GM21423 (cell line): ENCODE measurements at regions not wholly inside any gene's neighbourhood (a gene's known extent, or its start where the extent isn't known, plus 50 kb on each side); places are given as distances from the start of the nearest gene placed in this dataset.
"Not testable (repeated sequence)": the region's sequence is repeated elsewhere in the genome, so short reads cannot be mapped to it uniquely, and the experiment has no call there.

Experiments used
- ATAC-seq: cut with Tn5 transposase; IDR thresholded peaks from one replicate; pipeline ENCODE4 v1.9.1; 2021; ENCODE audit warnings: mild to moderate bottlenecking, moderate library complexity; ENCODE audit not compliant: unreplicated experiment

DNA sequence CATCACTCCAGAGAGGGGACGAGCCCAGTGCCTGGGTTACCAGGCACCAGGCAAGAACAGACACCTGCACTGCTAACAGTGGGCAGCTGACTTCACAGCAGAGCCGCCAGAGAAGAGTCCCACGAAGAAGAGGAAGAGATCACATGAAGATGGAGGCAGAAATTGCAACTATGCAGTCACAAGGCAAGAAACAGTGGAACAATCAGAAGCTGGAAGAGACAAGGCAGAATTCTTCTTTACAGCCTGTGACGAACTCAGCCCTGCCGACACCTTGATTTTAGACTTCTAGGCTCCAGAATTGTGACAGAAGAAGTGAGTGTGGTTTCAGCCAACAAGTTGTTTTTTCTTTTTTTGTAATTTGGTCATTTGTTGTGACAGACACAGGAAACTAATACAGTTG, 59.2 kb downstream of the IL12A start:
- no peak for ATAC-seq

DNA sequence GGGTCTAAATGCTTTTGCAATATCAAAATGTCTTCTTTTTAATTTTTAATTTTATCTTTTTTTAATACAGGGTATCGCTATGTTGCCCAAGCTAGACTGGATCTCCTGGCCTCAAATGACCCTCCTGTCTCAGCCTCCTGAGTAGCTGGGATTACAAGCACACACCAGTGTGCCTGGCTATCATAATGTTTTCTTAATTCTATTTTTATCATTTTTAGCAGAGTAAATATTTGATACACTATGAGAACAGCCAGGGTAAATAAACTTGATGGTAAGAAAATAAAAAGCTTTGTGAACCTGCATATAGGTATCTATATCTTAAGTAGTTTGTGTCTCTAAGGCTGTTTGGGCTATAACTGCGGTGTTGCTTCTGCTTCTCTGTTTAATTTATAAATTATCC, 60.4 kb downstream of the IL12A start:
- no peak for ATAC-seq

DNA sequence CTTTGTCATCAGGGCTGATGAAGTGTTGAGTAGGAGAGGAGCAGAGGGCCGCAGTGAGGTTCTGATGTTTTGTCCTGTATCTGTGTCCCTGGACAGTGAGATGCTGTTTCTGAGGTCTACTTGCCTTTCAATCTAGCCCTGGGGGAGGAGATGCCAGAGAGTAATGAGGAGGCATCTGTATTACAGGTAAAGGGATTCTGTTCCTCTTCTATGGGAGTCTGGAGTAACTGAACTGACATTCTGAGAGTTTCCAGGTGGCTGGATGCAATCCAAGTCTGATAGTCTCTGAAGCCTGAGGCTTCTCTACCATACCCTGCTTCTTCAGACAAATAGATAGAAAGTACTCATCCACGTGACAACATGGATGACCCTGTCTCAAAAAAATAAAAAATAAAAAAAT, 60.9 kb downstream of the IL12A start:
- no peak for ATAC-seq

DNA sequence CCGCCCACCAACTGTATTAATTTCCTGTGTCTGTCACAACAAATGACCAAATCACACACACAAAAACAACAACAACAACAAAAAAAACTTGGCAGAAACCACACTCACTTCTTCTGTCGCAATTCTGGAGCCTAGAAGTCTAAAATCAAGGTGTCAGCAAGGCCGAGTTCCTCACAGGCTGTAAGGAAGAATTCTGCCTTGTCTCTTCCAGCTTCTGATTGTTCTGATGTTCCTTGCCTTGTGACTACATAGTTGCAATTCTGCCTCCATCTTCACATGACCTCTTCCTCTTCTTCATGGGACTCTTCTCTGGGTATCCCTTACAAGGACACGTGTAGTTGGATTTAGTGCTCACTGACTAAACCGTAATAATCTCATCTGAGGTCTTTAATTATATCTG, 61.4 kb downstream of the IL12A start:
- ATAC-seq = no peak

DNA sequence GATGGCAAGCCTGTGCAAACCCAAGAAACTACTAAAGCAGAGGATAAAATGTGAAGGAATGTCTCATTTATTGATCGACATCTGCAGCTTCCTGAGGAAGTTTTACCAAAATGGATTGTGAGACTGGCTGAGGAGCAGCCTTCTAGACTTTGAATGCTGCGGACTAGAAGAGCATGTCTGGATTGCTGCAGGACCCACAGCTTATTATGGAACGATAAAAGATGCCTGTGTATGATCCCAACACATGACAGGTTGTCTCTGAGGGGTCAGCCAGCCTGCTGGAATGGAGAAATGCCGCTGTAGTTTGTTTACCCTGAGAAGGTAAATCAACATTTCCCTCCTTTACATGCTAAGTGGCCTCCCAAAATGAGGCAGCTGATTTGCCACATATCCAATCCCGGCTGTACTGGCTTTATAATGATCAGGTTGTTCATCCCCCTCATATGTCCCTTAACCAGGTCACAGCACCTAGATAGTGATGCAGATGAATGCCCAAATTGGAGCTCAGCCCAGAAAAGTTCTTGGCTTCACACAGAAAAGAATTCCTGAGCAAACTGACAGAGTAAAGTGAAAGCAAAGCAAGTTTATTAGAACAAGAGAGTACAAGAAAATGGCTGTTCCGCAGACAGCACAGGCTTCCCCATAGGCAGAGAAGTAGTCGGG, 63.9 kb downstream of the IL12A start:
- ATAC-seq = no peak

DNA sequence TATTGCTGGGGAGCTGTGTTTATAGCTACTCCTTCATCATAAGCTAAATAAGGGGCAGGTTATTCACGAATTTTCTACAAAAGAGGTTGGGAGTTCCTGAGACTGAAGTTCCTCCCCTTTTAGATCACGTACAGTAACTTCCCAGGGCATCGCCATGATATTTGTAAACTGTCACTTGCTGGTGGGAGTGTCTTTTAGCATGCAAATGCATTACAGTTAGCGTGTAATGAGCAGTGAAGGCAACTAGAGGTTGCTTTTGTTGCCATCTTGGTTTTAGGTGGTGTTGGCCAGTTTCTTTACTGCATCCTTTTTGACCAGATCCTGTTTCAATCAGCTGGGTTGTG, 64.4 kb downstream of the IL12A start:
- ATAC-seq = no peak

DNA sequence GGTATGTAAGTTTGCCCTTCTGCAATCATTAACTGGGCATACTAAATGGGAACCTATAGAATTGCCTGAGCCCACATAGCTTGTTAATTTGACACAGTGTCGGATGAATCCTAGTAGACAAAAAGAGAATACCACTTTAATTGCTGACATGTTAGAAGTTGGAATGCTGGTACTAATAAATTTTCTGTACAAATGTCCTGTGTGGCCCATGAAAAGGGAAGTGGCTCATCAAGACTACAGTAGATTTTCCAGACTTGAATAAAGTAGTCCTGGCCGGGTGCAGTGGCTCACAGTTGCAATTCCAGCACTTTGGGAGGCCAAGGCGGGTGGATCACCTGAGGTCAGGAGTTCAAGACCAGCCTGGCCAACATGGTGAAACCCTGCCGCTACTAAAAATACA, 66.2 kb downstream of the IL12A start:
- ATAC-seq = not testable (repeated sequence)

DNA sequence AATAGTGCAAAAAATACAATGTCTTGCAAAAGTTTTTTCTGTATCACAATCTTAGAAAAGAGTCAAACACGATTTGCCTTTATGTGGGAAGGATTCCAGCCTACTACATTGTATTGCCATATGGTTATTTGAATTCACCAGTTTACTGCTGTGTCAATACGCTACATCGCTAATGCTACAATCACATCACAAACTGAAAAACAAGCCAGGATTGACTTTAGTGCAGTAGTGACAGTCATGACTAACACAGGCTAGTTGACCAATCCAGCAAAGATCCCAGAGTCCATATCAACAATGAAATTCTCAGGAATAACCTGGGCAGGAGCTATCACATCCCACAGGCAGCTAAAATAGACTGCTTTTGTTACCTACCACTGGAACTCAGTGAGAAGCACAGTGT, 67.0 kb downstream of the IL12A start:
- ATAC-seq = no peak

DNA sequence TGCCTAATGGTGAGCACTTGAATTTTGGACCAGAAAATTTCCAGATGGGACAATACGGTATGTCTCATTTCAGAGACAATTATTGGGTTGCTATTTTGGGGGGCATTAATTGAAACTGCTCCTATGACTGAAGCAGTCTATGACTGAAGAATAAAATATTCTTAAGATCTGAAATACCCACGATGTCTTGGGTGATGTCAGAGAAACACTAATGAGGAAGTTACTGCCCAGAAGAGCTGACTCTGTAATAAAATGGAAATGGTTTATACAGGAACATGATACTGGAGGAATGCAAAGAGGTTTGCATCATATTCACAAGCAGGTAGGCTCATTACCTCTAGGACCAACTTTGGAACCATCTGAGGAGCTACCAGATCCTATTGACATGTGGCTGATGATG, 68.7 kb downstream of the IL12A start:
- no peak for ATAC-seq

DNA sequence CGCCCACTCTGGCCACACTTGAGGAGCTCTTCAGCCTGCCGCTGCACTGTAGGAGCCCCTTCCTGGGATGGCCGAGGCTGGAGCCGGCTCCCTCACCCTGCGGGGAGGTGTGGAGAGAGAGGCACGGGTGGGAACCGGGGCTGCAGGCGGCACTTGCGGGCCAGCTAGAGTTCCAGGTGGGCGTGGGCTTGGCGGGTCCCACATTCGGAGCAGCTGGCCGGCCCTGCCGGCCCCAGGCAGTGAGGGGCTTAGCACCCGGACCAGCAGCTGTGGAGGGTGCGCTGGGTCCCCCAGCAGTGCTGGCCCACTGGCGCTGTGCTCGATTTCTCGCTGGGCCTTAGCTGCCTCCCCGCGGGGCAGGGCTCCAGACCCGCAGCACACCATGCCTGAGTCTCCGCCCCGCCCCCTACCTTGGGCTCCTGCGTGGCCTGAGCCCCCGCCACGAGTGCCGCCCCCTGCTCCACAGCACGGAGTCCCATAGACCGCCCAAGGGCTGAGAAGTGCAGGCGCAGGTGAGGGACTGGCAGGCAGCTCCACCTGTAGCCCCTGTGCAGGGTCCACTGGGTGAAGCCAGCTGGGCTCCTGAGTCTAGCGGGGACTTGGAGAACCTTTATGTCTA, 71.9 kb downstream of the IL12A start:
- no peak for ATAC-seq

DNA sequence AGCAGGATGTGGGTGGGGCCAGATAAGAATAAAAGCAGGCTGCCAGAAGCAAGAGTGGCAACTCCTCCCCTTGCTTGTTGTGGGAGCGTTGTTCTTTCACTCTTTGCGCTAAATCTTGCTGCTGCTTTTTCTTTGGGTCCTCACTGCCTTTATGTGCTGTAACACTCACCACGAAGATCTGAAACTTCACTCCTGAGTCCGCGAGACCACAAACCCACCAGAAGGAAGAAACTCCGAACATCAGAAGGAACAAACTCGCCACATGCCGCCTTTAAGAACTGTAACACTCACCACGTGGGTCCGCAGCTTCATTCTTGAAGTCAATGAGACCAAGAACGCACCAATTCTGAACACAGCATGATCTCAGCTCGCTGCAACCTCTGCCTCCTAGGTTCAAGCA, 72.9 kb downstream of the IL12A start:
- ATAC-seq = no peak

DNA sequence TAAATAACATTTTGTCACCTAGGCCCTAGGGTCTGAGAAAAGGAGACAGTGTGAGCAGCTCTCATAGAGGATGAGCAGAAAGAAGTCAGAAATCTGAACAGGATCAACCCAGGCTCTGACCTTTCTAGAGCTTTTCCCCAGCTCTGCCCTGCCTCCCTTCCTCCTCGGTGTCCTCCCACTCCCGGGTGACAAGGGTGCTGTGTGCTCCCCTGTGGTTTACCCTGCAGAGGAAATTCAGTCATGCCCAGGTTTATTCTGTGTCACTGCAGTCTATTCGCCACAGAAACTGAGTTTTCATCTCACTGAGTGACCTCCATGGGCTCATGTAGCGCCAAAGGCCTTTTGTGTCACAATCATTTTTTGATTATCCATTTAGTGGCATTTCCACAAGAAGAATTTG, 76.6 kb downstream of the IL12A start:
- ATAC-seq = no peak

DNA sequence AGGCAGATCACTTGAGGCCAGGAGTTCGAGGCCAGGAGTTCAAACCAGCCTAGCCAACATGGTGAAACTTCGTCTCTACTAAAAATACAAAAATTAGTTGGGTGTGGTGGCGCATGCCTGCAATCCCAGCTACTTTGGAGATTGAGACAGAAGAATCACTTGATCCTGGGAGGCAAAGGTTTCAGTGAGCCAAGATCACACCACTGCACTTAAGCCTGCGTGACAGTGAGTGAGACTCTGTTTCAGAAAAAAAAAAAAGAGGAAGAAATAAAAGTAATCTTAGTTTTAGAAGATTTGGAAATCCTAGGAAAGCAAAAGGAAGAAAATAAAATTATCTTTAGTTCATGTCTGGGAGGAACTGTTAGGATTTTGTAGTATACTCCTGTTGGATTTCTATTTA, 77.2 kb downstream of the IL12A start:
- ATAC-seq = no peak

DNA sequence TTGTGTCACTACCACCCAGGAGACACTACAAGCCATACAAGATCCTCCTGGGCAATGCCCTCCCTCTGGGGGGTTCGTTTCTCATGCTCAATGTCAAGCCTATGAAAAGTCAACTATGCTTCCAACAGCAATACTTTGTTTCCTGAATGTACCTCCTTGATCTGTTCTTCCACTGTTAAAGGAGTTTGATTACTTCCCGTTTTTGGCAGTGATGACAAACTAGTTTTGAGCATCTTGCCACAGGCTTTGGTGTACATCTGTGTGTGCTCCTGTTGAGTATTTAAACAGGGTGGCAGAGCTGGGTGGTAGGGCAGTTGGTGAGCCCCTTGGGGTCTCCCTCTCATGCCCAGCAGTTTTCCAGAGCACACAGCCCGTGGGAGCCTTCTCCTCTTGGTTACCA, 81.4 kb downstream of the IL12A start:
- no peak for ATAC-seq

DNA sequence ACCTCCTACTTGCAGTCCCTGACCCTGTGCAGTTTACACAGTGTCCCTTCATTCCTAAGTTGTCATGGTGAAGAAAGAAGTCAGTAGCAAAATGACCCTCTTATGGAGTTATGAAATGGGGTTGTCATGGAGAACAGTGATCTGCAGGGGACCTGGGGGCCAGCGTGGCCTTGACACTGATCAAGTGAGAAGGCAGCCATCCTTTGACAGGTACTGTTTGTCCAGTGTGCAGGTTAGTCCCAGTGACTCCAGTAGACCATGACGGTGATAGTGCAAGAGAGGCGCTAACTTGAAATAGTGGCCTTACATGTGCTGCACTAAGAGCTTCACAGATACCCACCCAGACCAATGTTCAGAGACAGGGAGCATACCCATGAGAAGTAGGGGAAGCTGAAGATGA, 87.9 kb downstream of the IL12A start:
- ATAC-seq = no peak

DNA sequence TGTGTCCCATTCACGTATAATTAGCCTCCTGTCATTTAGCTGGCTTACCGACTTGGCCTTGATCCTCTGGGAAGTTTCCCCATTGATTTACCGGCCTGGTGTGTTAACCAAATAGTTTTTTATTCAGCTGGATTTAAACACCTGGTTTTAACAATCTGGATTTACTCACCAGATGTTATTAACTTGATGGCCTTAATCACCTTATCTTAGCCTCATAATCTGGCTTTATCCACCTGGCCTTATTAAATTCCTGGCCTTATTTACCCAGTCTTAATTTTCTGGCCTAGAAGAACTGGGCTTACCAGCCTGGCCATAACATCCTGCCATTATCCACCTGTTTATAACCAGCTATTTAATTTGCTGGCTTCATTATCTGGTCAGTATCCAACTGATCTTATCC, 89.9 kb downstream of the IL12A start:
- no peak for ATAC-seq

DNA sequence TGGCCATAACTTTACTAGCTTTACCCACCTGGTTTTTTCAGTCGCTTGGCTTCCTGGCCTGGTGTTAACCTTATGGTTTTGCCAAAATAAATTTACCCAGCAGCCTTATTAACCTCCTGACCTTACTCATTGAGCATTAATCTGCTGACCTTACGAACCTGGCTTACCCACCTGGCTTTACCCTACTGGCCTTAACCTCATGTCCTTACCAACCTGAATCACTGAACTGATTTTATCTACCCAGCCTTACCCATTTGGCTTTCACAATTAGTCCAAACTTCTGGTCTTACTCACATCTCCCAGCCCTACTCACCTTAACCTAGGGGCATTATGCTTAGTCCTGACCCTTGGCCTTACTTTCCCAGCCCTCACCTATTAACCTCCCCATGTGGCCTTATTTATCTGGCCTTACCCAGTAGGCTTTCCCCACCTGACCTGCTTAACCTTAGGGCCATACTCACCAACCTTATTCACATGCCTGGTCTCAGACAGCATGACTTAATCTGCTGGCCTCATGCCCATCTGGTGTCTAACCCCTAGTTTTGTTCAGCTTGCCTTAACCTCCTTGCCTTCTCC, 93.4 kb downstream of the IL12A start:
- ATAC-seq = no peak

DNA sequence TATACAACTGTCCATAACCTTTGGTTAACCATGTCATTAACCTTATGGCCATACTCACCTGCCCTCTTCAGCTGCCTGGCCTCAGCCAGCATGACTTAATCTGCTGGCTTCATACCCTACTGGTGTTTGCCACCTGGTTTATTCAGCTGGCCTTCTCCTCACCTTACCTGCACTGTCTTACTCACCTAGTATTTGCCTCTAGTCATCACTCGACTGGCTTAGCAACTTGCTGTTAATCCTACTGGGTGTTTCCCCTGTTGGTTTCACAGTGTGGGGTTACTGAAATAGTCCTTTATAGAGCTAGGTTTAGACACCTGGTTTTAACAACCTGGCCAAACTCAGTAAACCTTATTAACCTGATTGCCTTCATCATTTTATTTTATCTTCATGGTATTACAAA, 96.4 kb downstream of the IL12A start:
- no peak for ATAC-seq

DNA sequence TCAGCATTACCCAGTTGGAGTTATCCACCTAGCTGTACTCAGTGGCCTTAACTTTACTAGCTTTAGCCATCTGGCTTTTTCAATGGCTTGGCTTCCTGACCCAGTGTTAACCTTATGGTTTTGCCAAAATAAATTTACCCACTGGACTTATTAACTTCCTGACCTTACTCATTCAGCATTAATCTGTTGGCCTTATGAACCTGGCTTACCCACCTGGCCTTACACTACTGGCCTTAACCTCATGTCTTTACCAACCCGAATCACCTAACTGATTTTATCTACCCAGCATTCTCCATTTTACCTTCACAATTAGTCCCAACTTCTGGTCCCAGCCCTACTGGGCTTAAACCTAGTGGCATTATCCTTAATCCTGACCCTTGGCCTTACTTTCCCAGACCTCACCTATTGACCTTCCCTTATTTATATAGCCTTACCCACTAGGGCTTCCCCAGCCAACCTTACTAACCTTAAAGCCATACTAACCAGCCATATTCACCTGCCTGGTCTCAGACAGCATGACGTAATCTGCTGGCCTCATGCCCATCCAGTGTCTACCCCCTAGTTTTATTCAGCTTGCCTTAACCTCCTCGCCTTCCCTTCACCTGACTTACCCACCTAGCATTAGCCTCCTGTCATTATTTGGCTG, 100.0 kb downstream of the IL12A start:
- ATAC-seq = no peak

DNA sequence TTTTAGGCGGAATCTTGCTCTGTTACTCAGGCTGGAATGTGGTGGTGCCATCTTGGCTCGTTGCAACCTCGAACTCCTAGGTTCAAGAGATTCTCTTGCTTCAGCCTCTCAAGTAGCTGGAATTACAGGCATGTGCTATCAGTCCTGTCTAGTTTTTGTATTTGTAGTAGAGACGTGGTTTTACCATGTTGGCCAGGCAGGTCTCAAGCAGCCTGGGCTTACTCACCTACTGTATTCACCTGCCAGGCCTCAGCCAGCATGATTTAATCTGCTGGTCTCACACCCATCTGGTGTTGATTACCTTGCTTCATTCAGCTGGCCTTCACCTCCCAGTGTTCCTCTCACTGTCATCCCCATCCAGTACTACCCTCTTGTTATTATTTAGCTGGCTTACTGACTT, 102.0 kb downstream of the IL12A start:
- no peak for ATAC-seq

DNA sequence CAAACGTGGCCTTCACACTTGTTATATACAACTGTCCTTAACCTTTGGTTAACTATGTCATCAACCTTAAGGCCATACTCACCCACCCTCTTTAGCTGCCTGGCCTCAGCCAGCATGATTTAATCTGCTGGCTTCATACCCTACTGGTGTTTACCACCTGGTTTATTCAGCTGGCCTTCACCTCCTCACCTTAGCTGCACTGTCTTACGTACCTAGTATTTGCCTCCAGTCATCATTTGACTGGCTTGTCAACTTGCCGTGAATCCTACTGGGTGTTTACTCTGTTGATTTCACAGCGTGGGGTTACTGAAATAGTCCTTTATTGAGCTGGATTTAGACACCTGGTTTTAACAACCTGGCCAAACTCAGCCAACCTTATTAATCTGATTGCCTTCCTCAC, 102.8 kb downstream of the IL12A start:
- ATAC-seq = no peak

DNA sequence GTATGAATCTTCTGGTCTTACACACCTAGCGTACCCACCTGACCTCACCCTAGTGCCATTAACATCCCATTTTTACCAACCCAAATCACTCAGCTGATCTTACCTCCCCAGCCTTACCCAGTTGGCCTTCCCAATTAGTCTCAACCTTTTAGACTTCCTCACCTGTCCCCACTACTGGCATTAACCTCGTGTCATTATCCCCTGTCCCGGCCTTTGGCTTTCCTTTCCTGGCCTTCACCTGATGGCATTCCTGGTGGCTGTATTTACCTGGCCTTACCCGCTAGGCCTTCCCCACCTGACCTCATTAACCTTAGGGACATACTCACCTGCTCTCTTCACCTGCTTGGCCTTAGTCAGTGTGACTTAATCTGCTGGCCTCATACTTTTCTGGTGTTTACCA, 104.1 kb downstream of the IL12A start:
- no peak for ATAC-seq
